SU-DHL-6 (cell line): ENCODE measurements at regions not wholly inside any gene's neighbourhood (a gene's known extent, or its start where the extent isn't known, plus 50 kb on each side); places are given as distances from the start of the nearest gene placed in this dataset.

Source experiments
- H2AFZ ChIP-seq: fragments of 200-600 bp; sonication (generic); 2 replicates; pipeline ENCODE4 v1.6.1; 2014; ENCODE audit warnings: low read depth, mild to moderate bottlenecking, moderate library complexity, mixed read lengths, antibody characterized with exemption, low read length; ENCODE audit not compliant: severe bottlenecking
- H3F3A ChIP-seq: fragments of 200-600 bp; shearing (Covaris generic); 2 replicates; pipeline ENCODE4 v1.6.0; 2016; ENCODE audit warnings: antibody characterized with exemption, mild to moderate bottlenecking; ENCODE audit not compliant: insufficient read depth
- H3K27ac ChIP-seq: fragments of 200-600 bp; sonication (generic); 2 replicates; pipeline ENCODE4 v1.5.1; 2016; ENCODE audit warnings: low read depth, mild to moderate bottlenecking, low read length, moderate library complexity, mixed read lengths
- H3K27me3 ChIP-seq: fragments of 200-600 bp; sonication (generic), shearing (Covaris generic); 2 replicates; pipeline ENCODE4 v1.6.0; 2014; ENCODE audit warnings: mild to moderate bottlenecking, low read length
- H3K36me3 ChIP-seq: fragments of 200-600 bp; sonication (generic); 2 replicates; pipeline ENCODE4 v1.6.1; 2014; ENCODE audit warnings: mild to moderate bottlenecking, low read length, mixed read lengths
- H3K4me2 ChIP-seq: fragments of 300-600, 200-600 bp; shearing (Covaris generic), sonication (generic); 2 replicates; pipeline ENCODE4 v1.6.0; 2014; ENCODE audit warnings: low read length, low read depth, mild to moderate bottlenecking; ENCODE audit not compliant: poor library complexity, severe bottlenecking
- H3K4me3 ChIP-seq: fragments of 200-600 bp; sonication (generic); 2 replicates; pipeline ENCODE4 v1.5.1; 2014; ENCODE audit warnings: antibody characterized with exemption, low read length, mild to moderate bottlenecking, mixed read lengths; ENCODE audit not compliant: insufficient read depth, poor library complexity, severe bottlenecking
- H3K79me2 ChIP-seq: fragments of 200-600 bp; sonication (generic); 2 replicates; pipeline ENCODE4 v1.6.1; 2014; ENCODE audit warnings: mild to moderate bottlenecking, low read length, moderate library complexity; ENCODE audit not compliant: insufficient read depth
- H3K9ac ChIP-seq: fragments of 200-600 bp; sonication (generic); 2 replicates; pipeline ENCODE4 v1.7.0; 2014; ENCODE audit warnings: mild to moderate bottlenecking, low read length
- H3K9me2 ChIP-seq: fragments of 200-600 bp; sonication (generic); replicated peaks from 2 replicates; pipeline ENCODE4 v1.6.1; 2014; ENCODE audit warnings: low read length; ENCODE audit not compliant: insufficient read depth
- H3K9me3 ChIP-seq: fragments of 200-600 bp; sonication (generic); 2 replicates; pipeline ENCODE4 v1.6.1; 2014; ENCODE audit warnings: low read length, mixed read lengths; ENCODE audit not compliant: insufficient read depth
- H4K20me1 ChIP-seq: fragments of 200-600 bp; sonication (generic); 2 replicates; pipeline ENCODE4 v1.6.1; 2014; ENCODE audit warnings: low read depth, mild to moderate bottlenecking, antibody characterized with exemption, low read length, moderate library complexity, mixed read lengths
- EZH2phosphoT487 ChIP-seq: fragments of 200-600 bp; sonication (generic), shearing (Covaris generic); conservative IDR thresholded peaks from 2 replicates; pipeline ENCODE4 v1.6.1; 2018; ENCODE audit warnings: mild to moderate bottlenecking, antibody characterized with exemption, low read length, moderate library complexity, mixed read lengths
- TF ChIP-seq, protein P1 (sequence below): fragments of 200-600 bp; sonication (generic); IDR thresholded peaks from one replicate; pipeline ENCODE4 v1.5.1; 2017; ENCODE audit warnings: antibody characterized with exemption, mild to moderate bottlenecking, low read length, moderate library complexity; ENCODE audit not compliant: insufficient read depth, poor library complexity, severe bottlenecking

DNA sequence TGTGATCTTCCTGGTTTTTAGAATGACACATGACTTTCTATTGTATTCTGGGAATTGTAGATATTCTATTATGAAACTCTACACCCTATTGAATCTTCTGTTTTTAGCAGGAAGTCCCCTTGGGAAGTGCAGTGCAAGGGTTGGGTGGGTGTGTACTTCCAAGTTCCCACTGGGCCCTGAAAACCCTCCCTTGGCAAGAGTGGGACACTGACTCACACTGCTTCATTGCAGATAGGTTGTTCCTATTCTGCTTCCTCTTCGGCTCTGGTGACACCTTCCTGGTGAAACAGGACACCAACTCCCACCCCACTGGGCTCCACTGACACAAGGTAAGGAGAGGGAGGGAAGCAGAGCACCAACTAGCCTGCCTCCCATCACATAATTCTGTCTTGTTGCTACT is 121.8 kb downstream of the KCTD12 start:
- Histone ChIP-seq H3F3A (no peaks in the 10 kb centered on the region), H3K27me3 (no peaks in the 10 kb centered on the region), H4K20me1 (no peaks in the 10 kb centered on the region), H3K9me3 (no peaks in the 10 kb centered on the region), H3K79me2 (no peaks in the 10 kb centered on the region), H3K9ac (no peak overlapping the region), H3K4me3 (no peak overlapping the region), H2AFZ (no peak overlapping the region), H3K36me3 (no peaks in the 10 kb centered on the region), H3K27ac (no peak overlapping the region), H3K9me2 (no peaks in the 10 kb centered on the region; the same call in 1 of the 2 replicates), H3K4me2 (no peak overlapping the region)
- no peak for TF ChIP-seq EZH2phosphoT487
- TF ChIP-seq, protein P1, sequence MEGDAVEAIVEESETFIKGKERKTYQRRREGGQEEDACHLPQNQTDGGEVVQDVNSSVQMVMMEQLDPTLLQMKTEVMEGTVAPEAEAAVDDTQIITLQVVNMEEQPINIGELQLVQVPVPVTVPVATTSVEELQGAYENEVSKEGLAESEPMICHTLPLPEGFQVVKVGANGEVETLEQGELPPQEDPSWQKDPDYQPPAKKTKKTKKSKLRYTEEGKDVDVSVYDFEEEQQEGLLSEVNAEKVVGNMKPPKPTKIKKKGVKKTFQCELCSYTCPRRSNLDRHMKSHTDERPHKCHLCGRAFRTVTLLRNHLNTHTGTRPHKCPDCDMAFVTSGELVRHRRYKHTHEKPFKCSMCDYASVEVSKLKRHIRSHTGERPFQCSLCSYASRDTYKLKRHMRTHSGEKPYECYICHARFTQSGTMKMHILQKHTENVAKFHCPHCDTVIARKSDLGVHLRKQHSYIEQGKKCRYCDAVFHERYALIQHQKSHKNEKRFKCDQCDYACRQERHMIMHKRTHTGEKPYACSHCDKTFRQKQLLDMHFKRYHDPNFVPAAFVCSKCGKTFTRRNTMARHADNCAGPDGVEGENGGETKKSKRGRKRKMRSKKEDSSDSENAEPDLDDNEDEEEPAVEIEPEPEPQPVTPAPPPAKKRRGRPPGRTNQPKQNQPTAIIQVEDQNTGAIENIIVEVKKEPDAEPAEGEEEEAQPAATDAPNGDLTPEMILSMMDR: no peak

DNA sequence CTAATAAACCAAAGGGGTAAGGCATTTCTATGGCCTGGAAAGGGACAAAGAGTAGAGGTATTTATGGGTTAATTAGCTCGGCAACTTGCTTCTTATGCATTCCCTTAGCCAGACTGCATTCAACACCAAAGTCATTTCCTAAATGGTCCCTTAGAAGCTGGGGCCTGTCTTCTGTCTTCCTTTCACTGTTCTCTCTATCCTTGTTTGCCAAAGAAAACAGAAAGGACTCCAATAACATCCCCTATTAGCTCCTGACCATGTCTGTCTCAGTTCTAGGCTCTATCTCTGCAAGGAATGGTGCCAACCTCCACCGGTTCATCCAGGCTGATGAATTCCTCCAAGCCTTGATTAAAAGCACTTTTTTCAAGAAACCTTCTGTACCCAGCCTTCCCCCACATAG is 123.5 kb downstream of the KCTD12 start:
- H3K27ac ChIP-seq: no peak overlapping the region
- H3K9ac ChIP-seq: no peak overlapping the region
- H3K9me3 ChIP-seq: no peaks in the 10 kb centered on the region
- no peak for TF ChIP-seq EZH2phosphoT487
- TF ChIP-seq, protein P1: no peak
- H3K36me3 ChIP-seq: no peaks in the 10 kb centered on the region
- H3K79me2 ChIP-seq: no peaks in the 10 kb centered on the region
- no peaks in the 10 kb centered on the region for H3F3A ChIP-seq
- H3K4me2 ChIP-seq: no peak overlapping the region
- no peak overlapping the region for H3K4me3 ChIP-seq
- H4K20me1 ChIP-seq: no peaks in the 10 kb centered on the region
- no peaks in the 10 kb centered on the region for H3K27me3 ChIP-seq
- no peak overlapping the region for H2AFZ ChIP-seq
- H3K9me2 ChIP-seq: no peaks in the 10 kb centered on the region; the same call in 1 of the 2 replicates

DNA sequence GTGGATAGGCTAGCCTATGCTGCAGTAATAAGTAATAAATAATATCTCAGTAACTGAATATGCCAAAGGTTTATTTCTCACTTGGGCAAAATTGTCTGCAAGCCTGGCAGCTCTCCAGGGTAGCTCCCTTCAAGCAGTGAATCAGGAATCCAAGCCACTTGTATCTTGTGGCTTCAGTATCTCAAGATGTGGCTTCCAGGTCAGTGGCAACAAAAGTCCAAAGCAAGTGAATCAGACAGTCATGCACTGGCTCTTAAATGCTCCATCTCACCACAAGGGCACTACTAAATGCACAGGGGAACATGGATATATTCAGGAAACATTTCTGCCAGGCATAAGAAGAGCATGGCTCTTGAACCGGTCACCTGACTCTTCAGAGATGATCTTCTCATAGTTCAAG is 126.3 kb downstream of the KCTD12 start:
- no peak overlapping the region for H3K4me3 ChIP-seq
- H3K27ac ChIP-seq: no peak overlapping the region
- H3K27me3 ChIP-seq: no peaks in the 10 kb centered on the region
- no peak for TF ChIP-seq EZH2phosphoT487
- TF ChIP-seq, protein P1: no peak
- H3K9me2 ChIP-seq: no peaks in the 10 kb centered on the region; the same call in 1 of the 2 replicates
- H4K20me1 ChIP-seq: no peaks in the 10 kb centered on the region
- H3K4me2 ChIP-seq: no peak overlapping the region
- no peaks in the 10 kb centered on the region for H3K36me3 ChIP-seq
- no peak overlapping the region for H3K9ac ChIP-seq
- no peaks in the 10 kb centered on the region for H3K9me3 ChIP-seq
- no peaks in the 10 kb centered on the region for H3F3A ChIP-seq
- no peak overlapping the region for H2AFZ ChIP-seq
- no peaks in the 10 kb centered on the region for H3K79me2 ChIP-seq

DNA sequence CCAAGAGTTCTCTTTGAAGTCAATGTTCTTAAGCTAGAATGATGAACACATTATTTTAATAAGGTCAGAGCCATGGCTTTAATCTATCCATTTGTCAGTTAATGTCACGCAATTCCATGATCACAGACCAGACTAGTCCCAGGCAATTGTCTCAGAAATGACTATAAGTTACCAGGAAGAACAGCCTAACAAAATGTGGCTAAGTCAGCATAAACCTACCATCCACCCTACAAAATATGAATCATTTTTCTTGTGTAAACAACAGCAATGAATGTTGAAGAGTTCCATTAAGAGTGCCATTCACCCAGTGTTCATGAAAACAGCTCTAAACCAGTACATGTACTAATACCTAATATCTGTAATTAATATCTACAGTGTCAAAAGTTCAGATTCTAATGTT is 127.5 kb downstream of the KCTD12 start:
- Histone ChIP-seq H2AFZ (no peak overlapping the region), H3K9ac (no peak overlapping the region), H3K27ac (no peak overlapping the region), H4K20me1 (no peaks in the 10 kb centered on the region), H3K79me2 (no peaks in the 10 kb centered on the region), H3K4me2 (no peak overlapping the region), H3K27me3 (no peaks in the 10 kb centered on the region), H3K4me3 (no peak overlapping the region), H3F3A (no peaks in the 10 kb centered on the region), H3K9me3 (no peaks in the 10 kb centered on the region), H3K36me3 (no peaks in the 10 kb centered on the region), H3K9me2 (no peaks in the 10 kb centered on the region; the same call in 1 of the 2 replicates)
- TF ChIP-seq, protein P1: no peak
- TF ChIP-seq EZH2phosphoT487: no peak
